ENCODE measurements at regions not wholly inside any gene's neighbourhood (a gene's known extent, or its start where the extent isn't known, plus 50 kb on each side); places are given as distances from the start of the nearest gene placed in this dataset.
"Not testable (repeated sequence)": the region's sequence is repeated elsewhere in the genome, so short reads cannot be mapped to it uniquely, and the experiment has no call there.

DNA sequence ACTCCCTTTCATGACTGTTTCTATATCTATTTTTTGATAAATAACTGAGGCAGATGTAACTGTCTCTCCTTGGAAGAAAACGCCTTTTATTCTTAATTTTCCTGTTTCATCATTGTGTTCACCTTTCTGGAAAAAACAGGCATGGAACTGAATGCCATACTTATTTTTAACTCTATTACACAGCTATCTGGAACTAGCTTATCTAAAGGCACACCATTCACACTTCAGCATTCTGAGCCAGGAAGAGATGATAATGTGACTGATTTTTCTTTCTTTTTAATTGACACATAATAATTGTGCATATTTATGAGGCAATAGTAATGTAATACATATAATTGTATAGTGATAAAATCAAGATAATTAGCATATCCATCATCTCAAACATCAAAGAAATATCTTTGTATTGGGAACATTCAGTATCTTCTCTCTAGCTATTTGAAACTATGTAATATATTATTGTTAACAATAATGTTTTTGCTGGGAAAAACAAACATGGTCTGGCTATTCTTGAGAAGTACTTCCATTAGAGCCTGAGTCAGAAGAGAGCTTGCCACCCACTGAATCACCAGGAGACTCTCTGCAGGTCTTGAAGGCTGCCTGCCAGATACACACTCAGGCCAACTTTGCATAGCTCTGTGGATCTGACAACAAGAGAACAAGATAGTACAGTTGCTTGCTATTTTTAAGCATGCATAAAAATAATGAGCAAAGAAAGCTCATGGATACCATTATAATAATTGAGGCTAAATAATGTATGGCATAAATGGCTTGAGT, 501.0 kb upstream of the EDIL3 start:
- DNase-seq (ENCODE audit: low read depth): no peak

DNA sequence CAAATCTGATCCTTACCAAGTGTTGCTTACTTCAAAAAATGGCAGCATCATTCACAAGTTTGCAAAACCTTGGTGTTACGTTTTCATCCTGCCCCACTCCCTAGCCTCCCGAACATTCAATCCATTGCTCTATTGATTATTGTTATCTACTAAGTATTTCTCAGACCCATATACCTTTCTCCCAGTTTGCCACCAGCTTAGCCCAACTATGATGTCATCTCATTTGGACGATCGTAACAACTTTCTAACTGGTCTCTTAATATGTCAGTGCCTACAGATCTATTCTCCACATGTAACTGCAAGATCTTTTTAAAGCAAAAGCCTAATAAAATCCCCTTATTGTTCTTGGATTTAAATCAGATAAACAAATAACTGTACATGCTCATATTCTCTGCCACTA, 497.1 kb upstream of the EDIL3 start:
- no peak for DNase-seq (ENCODE audit: low read depth)

DNA sequence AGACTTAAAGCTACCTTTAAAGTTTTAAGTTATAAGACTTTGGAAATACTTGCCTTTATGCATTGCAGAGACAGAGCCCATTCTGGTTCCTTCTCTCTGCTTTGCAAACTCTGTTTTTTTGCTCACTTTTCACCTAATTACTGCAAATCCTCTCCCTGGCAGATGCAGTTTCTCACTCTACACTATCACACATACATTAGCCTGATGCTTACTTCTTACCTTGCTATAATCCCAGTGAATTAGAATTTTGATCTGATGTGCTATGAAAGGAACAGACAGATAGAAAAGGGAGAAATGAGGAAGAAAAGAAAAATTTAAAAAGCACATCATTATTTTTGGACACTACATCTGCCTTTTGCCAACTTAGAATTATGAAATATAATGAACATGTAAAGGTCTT, 489.5 kb upstream of the EDIL3 start:
- no peak for DNase-seq (ENCODE audit: low read depth)

DNA sequence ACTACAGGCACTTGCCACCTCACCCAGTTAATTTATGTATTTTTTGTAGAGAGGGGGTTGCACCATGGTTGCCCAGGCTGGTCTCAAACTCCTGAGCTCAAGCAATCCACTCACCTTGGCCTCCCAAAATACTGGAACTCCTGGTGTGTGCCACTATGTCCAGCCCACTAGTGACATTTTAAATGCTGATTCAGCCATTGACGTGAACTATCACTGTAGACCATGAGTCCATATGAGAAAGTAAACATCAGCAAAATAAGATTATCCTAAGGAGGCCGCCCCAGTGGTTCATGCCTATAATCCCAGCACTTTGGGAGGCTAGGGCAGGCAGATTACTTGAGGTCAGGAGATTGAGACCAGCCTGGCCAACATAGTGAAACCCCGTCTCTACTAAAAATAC, 488.1 kb upstream of the EDIL3 start:
- DNase-seq (ENCODE audit: low read depth): no peak

DNA sequence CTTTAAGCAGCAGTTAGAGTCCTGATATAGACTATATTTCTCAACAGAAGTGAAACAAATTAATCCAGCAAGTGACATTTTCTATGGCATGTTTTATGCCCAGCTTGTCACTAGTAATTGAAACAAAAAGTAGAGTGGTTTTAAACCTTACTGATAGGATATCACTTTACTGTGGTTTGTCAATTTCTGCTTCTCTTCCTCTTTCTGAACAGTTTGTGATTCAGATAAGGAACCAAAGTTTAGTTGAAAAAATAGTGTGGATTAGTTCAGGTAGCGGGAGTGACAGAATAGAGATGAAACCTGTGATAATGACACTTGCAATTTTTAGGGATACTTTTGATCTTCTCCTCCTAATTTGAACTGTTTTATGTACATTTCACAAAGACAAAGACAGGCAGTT, 485.7 kb upstream of the EDIL3 start:
- no peak for DNase-seq (ENCODE audit: low read depth)

DNA sequence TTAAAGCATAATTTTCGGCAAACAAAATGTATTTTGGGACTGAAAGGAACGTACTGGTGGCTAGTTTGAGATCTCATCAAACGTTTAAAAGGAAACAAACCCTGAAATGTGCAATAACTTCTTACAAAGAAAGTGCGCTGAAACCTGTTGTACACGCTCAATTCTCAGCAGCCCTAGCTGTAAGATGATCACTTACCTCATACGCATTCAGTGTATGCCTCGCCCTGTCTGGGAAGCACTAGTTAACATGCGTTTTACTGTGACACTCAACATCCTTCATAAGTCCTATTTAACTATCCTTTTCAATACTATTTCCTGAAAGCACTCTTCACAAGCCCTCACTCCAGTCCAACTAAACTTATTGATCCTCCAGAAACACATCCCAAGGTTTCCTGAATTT, 485.0 kb upstream of the EDIL3 start:
- DNase-seq (ENCODE audit: low read depth): no peak

DNA sequence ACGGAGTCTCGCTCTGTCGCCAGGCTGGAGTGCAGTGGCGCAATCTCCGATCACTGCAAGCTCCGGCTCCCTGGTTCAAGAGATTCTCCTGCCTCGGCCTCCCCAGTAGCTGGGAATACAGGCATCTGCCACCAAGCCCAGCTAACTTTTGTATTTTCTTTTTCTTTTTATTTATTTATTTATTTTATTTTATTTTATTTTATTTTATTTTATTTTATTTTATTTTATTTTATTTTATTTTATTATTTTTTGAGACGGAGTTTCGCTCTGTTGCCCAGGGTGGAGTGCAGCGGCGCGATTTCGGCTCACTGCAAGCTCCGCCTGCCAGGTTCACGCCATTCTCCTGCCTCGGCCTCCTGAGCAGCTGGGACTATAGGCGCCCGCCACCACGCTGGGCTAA, 479.3 kb upstream of the EDIL3 start:
- not testable (repeated sequence) for DNase-seq (ENCODE audit: low read depth)

DNA sequence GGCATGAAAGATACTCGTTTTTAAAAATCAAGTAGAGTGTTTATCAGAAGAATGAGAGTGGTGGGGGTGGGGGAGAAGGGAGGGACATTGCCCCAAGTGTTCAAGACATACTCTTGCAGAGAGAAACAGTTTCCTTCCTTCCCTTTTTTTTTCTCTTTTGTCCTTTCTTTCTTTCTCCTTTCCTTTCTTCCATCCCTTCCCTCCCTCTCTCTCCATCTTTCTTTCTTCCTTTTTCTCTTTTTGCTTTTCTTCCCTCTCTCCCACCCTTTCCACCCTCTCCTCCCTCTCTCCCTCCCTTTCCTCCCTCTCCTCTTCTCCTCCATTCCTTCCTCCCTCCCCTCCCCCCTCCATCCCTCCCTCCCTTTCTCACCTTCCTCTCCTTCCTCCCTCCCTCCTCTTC, 478.3 kb upstream of the EDIL3 start:
- DNase-seq (ENCODE audit: low read depth): no peak

DNA sequence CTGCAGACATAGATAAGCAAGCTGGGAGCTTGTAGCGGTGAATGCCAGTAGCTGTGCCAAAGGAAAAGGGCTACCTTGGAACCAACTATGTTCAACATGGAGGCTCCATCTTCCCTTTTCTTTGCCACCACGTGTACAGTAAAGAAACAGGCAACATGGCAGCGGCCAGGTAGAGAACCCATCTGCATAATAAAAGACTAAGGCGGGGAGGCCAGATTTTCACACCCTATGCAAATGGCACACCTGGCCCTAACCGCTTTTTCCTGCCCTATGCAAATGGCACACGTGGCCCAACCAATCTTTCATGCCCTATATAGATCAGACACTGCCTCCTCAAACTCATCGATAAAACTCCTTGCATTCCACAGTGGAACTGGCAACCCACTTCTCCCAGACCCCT, 477.5 kb upstream of the EDIL3 start:
- DNase-seq (ENCODE audit: low read depth): no peak

DNA sequence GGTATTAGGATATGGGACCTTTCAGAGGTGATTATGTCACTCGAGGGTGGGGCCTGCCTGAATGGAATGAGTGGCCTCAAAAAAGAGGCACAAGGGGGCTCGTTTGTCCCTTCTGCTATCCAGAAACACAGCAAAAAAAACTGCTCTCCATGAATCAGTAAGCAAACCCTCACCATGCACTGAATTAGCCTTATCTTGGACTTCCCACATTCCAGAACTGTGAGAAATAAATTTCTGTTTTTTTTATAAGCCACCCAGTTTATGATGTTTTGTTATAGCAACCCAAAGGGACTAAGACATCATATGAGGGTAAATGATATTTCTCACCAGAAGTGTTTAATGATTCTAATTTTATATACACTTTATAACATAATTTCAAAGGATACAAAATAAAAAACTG, 476.6 kb upstream of the EDIL3 start:
- DNase-seq (ENCODE audit: low read depth): no peak

DNA sequence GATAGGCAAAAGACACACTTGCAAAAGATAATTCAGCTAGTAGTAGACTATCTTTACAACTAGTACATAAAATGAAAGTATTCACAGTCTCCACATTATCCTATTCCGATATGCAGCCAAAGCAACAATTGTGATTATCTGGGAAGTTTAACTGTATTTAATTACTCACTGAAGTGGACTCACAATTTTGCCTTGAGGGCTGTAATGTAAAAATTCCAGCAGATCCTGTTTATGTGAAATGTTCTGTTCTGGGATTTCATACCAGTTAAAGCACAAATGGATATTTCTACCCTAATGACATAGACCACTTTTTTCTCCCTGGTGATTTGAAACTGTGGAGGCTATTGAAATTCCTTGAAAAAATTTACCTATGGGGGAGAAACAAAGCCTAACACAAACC, 474.4 kb upstream of the EDIL3 start:
- no peak for DNase-seq (ENCODE audit: low read depth)

DNA sequence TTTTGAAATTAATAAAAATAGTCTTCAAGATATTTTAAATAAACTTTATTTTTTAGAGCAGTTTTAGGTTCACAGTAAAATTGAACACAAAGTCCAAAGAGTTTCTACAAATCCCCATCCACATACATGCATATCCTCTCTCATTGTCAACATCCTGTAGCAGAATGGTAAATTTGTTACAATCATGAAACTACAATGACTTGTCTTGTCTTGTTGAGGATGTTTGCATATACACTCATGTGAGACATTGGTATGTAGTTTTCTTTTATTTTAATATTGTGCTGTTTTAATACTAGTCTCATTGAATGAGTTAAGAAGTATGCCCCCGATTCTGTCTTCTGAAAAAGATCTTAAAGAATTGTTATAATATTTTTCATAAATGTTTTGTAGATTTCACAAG, 447.0 kb upstream of the EDIL3 start:
- no peak for DNase-seq (ENCODE audit: low read depth)

DNA sequence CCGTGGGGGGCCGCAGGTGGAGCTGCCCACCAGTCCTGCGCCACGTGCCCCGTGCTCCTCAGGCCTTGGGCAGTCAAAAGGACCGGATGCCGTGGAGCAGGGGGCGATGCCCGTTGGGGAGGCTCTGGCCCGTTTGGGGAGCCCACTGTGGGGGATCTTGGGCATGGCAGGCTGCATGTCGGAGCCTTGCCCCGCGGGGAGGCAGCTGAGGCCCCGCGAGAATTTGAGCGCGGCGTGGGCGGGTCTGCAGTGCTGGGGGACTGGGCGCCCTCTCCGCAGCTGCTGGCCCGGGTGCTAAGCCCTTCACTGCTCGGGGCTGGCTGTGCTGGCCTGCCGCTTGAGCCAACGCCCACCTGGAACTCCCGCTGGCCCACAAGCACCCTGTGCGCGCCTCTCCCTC, 445.6 kb upstream of the EDIL3 start:
- no peak for DNase-seq (ENCODE audit: low read depth)

DNA sequence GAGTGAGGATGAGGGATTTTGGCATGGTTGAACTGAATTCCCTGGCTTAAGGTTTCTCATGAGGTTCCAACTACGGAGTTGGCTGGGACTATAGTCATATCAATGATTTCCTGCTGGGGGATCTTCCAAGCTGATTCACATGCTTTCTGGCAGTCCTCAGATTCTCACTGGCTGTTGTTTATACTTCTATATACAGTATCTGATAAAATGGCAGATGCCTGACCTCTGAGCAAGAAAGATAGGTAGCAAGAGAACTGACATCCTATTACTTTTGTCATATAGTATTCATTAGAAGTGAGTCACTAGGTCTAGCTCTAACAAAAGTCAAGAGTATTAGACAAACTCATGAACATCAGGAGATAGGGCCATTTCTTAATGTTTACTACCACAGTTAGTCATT, 440.9 kb upstream of the EDIL3 start:
- no peak for DNase-seq (ENCODE audit: low read depth)

DNA sequence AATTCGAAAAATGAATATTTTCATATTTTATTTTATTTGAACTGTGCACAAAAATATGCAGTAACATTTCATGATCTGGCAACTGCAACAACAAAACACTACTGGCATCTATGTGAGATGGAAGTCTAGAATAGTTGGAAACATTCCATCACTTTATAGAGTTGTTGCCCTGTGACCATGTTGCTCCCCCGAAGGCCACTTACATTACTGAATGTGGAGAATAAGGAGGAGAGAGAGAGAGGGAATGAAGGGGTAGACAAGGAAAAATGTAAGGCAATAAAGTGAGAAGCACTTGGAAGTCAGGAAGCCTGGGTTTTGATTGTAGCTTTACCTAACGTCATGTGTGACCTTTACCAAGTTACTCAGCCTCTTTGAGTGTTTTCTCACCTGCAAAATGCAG, 437.2 kb upstream of the EDIL3 start:
- DNase-seq (ENCODE audit: low read depth): no peak

DNA sequence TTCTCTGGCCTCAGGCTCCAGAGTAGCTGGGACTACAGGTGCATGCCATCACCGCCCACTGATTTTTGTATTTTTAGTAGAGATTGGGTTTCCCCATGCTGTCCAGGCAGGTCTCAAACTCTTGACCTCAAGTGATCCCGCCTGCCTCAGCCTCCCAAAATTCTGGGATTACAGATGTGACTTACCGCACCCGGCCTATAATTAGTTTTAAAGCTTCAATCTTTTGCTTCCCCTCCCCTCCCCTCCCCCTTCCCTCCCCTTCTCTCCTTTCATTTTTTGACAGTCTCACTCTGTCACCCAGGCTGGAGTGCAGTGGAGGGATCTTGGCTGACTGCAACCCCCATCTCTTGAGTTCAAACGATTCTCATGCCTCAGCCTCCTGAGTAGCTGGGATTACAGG, 433.3 kb upstream of the EDIL3 start:
- DNase-seq (ENCODE audit: low read depth): no peak

DNA sequence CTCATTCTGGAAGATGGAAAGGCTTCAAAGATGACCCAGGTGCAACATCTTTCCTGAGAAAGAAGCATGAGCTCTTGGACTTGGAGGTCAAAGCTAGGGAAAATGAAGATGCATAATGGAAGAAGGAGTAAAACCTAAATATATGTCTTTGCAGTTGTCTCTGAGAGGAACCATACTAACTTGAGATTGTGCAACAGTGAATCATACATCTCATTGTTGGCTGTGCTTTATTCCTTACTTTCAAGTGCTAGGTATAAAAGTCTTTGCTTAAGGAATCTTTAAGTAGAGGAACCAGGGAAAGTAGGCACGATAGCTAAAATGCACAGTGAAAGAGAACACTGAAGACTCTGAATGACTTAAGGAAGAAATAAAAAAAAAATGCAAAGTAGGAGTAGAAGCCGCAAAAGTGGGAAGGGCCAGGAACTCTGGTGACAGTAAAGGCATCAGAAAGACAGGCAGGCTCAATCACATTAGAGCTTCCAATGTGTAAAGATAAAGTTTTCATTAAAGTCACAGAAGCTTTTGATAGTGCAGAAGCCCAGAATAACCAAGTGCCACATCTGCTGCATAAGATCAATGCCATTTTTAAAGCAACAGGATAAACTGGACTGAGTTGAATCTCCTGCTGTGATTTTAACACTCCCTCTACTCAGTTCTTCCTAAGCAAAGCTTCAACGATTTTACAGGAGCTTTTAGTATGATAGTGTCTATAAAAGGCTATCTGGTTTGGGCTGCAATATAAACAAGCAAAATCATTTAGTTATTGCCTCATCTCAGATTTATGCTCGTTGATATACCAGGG, 432.3 kb upstream of the EDIL3 start:
- DNase-seq (ENCODE audit: low read depth): no peak

DNA sequence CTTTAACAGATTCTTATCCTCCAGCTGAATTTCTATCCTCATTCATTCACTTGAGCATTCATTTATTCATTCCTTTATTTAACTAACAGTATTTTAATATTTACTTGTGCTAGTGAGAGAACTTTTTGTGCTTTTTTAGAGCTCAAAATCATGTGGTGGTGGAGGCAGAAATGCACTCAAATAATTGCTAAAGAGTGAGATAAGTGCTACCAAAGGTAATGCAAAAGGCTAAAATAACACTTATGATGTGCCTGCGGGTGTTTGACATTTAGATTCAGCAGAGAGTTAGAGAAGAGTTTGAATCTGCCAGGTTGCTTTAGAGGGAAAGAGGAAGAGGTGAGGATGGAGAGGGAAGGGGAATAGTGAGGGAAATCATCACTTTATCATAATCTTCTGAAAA, 431.5 kb upstream of the EDIL3 start:
- no peak for DNase-seq (ENCODE audit: low read depth)

DNA sequence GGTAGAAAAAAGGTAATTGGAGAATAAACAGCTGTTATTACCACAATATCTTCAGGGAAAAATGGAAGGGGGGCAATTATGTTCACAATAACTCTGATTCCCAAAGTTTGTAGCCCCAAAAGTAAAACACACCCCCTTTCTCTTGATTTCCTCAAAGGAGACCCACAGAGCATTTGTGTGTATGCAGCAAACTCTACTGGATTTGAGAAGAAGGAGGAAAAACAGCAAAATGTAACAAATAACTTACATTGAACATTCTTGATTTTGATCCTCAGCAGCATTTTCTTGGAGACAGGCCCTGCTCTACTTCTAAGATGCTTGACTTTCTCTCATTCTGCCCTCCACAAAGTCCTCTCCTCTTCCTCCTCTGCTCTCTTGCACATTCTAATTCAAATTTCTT, 420.8 kb upstream of the EDIL3 start:
- DNase-seq (ENCODE audit: low read depth): no peak

DNA sequence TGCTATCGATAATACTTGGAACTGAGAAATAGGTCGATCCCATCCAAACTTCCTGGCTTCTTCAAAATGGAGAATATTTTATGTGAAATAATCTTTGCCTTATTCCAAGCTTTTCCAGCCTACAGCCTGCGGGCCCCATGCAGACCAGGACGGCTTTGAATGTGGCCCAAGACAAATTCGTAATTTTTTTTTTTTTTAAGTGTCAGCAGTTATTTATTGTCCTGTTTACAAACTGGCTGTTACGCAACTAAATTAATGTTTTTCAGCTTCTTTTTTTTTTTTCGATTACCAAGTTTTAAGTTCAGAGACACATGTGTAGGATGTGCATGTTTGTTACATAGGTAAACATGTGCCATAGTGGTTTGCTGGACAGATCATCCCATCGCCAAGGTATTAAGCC, 411.7 kb upstream of the EDIL3 start:
- no peak for DNase-seq (ENCODE audit: low read depth)

DNA sequence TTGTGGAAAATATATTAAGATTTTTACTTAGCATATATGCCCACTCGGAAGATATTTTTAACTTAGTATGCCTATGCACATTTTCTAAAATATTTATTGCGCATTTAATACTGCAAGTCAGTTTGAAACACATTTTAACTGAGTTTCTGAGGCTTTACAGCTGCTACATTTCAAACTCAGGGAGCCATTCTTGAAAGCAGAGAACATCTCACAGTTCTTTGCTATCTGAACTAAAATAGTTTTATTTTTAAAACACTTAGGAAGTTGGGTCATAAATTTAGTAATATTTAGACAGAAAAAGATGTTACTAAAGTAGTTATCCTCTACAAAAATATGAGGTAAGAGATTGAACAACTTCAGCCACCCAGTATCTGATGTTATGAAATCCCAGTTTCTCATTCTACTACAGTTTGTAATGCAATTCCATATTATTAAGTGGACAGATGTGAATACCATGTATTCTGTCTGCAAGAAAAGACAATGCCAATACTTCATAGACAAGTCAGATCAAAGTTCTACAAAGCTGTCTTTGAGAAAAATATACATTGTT, 409.9 kb upstream of the EDIL3 start:
- no peak for DNase-seq (ENCODE audit: low read depth)

DNA sequence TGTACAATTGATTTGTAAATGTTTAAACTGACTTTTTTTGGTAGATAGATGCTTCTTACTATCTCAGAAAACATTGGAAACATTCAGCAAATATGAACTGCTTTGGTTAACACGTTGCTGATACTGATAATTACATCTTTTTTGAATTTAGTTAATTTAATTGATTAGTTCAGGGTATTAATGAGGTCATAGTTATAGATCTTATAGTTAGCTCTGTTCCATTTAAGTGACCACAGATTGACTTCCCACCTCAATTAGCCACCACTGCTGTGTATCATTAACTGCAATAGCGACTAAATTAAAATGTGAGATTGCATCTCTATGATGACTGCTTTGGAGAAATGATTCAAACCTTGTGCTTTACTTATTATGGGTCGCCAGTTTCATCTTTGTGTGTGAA, 407.1 kb upstream of the EDIL3 start:
- no peak for DNase-seq (ENCODE audit: low read depth)

DNA sequence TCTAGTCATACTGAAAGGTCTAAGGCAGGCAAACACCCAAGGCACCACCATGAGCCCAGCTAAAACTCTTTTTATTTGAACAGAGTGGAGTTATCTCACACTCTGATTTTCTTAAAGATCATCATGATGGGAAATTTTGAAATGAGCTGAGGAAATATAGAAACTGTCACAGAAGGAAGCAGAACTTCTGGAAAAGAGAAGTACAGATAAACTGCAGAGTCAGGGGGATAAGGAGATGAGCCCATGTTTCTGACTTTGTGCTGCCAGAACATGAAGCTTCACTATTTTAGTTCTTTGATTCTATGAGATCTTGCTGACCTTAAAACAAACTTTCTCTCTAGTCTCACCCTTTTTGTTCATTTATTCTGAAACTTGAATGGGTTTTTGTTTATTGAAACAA, 406.5 kb upstream of the EDIL3 start:
- no peak for DNase-seq (ENCODE audit: low read depth)
